HG03139 (cell line): ENCODE measurements at regions not wholly inside any gene's neighbourhood (a gene's known extent, or its start where the extent isn't known, plus 50 kb on each side); places are given as distances from the start of the nearest gene placed in this dataset.

Experiments used
- ATAC-seq: cut with Tn5 transposase; IDR thresholded peaks from one replicate; pipeline ENCODE4 v1.9.1; 2021; ENCODE audit not compliant: unreplicated experiment

- no peak for ATAC-seq
These were observed 70.0 kb upstream of the KCNH7 start for GRCh38 chr2:162908567-162908966.

DNA sequence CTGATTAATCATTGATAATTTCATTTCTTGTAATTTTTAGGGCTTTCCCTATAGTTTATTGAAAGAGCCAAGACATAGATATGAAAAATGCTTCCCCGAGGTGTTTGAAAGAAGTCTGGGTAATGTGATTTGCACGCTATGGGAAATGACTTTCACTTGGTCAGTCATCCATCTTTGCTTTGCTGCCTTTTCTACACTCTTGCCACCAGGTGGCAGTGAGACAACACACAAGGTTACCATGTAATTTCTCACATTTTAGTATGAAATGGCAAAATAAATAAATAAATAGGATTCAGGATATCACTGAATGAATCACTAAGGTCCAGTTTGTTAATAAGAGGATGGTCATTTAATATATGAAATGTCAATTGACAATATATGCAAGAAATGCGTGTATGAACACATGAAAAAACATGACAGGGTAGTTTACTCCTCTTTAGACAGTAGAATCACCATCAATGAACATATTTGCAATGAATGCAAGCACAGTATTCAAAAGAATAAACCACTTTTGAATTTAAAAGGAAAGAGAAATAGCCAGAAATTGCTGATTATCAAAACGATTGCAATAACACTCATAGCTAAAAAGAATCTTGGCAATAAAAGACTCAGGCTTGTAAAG lies 52.2 kb upstream of the KCNH7 start:
- ATAC-seq, result peak; percentile 95

GRCh38 chr2:162888652-162889051 lies 50.1 kb upstream of the KCNH7 start:
- ATAC-seq, result no peak
